MM.1S (cell line): ENCODE measurements at regions not wholly inside any gene's neighbourhood (a gene's known extent, or its start where the extent isn't known, plus 50 kb on each side); places are given as distances from the start of the nearest gene placed in this dataset.

Experiments used
- CTCF ChIP-seq: fragments of 300-600 bp; sonication (generic); IDR thresholded peaks from 2 replicates; pipeline ENCODE4 v1.5.1; 2016; ENCODE audit warnings: antibody characterized with exemption, low read length, mixed read lengths
- EZH2phosphoT487 ChIP-seq: fragments of 300-600 bp; sonication (generic); IDR thresholded peaks from 2 replicates; pipeline ENCODE4 v1.6.1; 2018; ENCODE audit warnings: antibody characterized with exemption, low read length

- TF ChIP-seq CTCF, result no peak
- no peak for TF ChIP-seq EZH2phosphoT487
Observed at GRCh38 chr9:87100001-87100400, 152.7 kb upstream of the GAS1 start.
